CD4-positive, alpha-beta T cell (primary cell): ENCODE measurements at regions not wholly inside any gene's neighbourhood (a gene's known extent, or its start where the extent isn't known, plus 50 kb on each side); places are given as distances from the start of the nearest gene placed in this dataset.

Experiments
- ATAC-seq: fragments of 200-7000 bp; cut with Tn5 transposase; one replicate; pipeline ENCODE4 v1.10.0; 2022; ENCODE audit warnings: mild to moderate bottlenecking; ENCODE audit not compliant: poor library complexity
- CTCF ChIA-PET: fragments of 350-600 bp; sonication (Branson Sonifier 250); formaldehyde crosslinking; loops from one replicate; lab custom pipeline; 2021; ENCODE audit warnings: antibody characterized with exemption, inconsistent platforms; lab: Charles Lee
- POLR2A ChIA-PET: fragments of 350-600 bp; sonication (Branson Sonifier 250); formaldehyde crosslinking; loops from one replicate; lab custom pipeline; 2021; ENCODE audit warnings: antibody characterized with exemption, inconsistent platforms; lab: Charles Lee
- DNase-seq, 14 experiments: peaks; one replicate each; pipeline ENCODE4 v3.0.0-alpha.2; 2013 to 2020; ENCODE audit warnings: mixed read lengths in 2 of 14
- H3K27ac ChIP-seq, 2 donors: one replicate each; pipeline versions ENCODE4 v1.5.1 to v1.7.0; 2013; ENCODE audit warnings: low read length in 2 of 2, low read depth in 1 of 2, mild to moderate bottlenecking in 1 of 2
- H3K27me3 ChIP-seq, 2 experiments: 1 replicate in 1 of 2; 2 replicates in 1 of 2; pipeline versions ENCODE4 v1.6.1 to v1.7.0; 2013; ENCODE audit warnings: low read length in 2 of 2, control low read depth in 1 of 2, mild to moderate bottlenecking in 1 of 2, moderate library complexity in 1 of 2; ENCODE audit not compliant: insufficient read depth in 2 of 2, control insufficient read depth in 1 of 2
- H3K36me3 ChIP-seq: one replicate; pipeline ENCODE4 v1.6.1; 2013; ENCODE audit warnings: low read length, control low read depth; ENCODE audit not compliant: insufficient read depth
- H3K4me1 ChIP-seq: one replicate; pipeline ENCODE4 v1.6.1; 2013; ENCODE audit warnings: low read length, control low read depth; ENCODE audit not compliant: insufficient read depth
- H3K4me3 ChIP-seq: one replicate; pipeline ENCODE4 v1.5.1; 2013; ENCODE audit warnings: mild to moderate bottlenecking, low read length, moderate library complexity
- H3K9me3 ChIP-seq, 2 experiments: 1 replicate in 1 of 2; 2 replicates in 1 of 2; pipeline versions ENCODE4 v1.6.1 to v1.7.0; 2013; ENCODE audit warnings: low read length in 2 of 2, mild to moderate bottlenecking in 2 of 2, control low read depth in 1 of 2, moderate library complexity in 1 of 2; ENCODE audit not compliant: control insufficient read depth in 1 of 2, insufficient read depth in 1 of 2
- H3K27ac Mint-ChIP-seq: one replicate; pipeline ENCODE4 v1.8.0; 2020; ENCODE audit warnings: mixed read lengths
- H3K27me3 Mint-ChIP-seq: one replicate; pipeline ENCODE4 v1.8.0; 2021; ENCODE audit warnings: mixed read lengths
- H3K36me3 Mint-ChIP-seq: one replicate; pipeline ENCODE4 v1.8.0; 2021; ENCODE audit warnings: low read depth, mixed read lengths
- H3K4me1 Mint-ChIP-seq: one replicate; pipeline ENCODE4 v1.8.0; 2021; ENCODE audit warnings: low read depth, mixed read lengths
- H3K4me3 Mint-ChIP-seq: one replicate; pipeline ENCODE4 v1.8.0; 2020; ENCODE audit warnings: mild to moderate bottlenecking, mixed read lengths
- H3K9me3 Mint-ChIP-seq: one replicate; pipeline ENCODE4 v1.8.0; 2020; ENCODE audit warnings: mixed read lengths
- CTCF ChIP-seq: fragments of 200-600 bp; IDR thresholded peaks from one replicate; pipeline ENCODE4 v1.8.0; 2022; ENCODE audit warnings: antibody characterized with exemption, mild to moderate bottlenecking
- intact Hi-C, 2 experiments: fragments of 100-400 bp; cut with DNase I in 1 of 2; cut with micrococcal nuclease in 1 of 2; formaldehyde crosslinking; loops; one replicate each; pipeline versions ENCODE4 v1.15.1 to v1.9.0; 2023 to 2025; cut with DNase I, micrococcal nuclease

- intact Hi-C loops, result no loop called here
- peaks cover under 1 to 4% of the 10 kb centered on the region in 2 experiments for H3K9me3 ChIP-seq
- no peak for TF ChIP-seq CTCF
- Mint-ChIP-seq H3K4me1 (no peaks in the 10 kb centered on the region), H3K36me3 (no peaks in the 10 kb centered on the region), H3K27me3 (no peaks in the 10 kb centered on the region), H3K27ac (no peak overlapping the region), H3K9me3 (peaks cover 6% of the 10 kb centered on the region), H3K4me3 (no peak overlapping the region)
- no peaks in the 10 kb centered on the region for H3K27me3 ChIP-seq
- H3K27ac ChIP-seq, result no peak overlapping the region
- ATAC-seq, result no peak
- no peak overlapping the region for H3K4me3 ChIP-seq
- ChIA-PET POLR2A (no interaction called here), CTCF (no interaction called here)
- H3K36me3 ChIP-seq, result no peaks in the 10 kb centered on the region
- no peak for DNase-seq
- H3K4me1 ChIP-seq, result no peaks in the 10 kb centered on the region
These were observed 433.5 kb upstream of the LRATD1 start for GRCh38 chr2:14199040-14199439.

GRCh38 chr2:14219306-14219705, 413.2 kb upstream of the LRATD1 start:
- Histone ChIP-seq H3K27me3 (no peaks in the 10 kb centered on the region), H3K36me3 (no peaks in the 10 kb centered on the region), H3K9me3 (no peaks in the 10 kb centered on the region), H3K4me1 (no peaks in the 10 kb centered on the region), H3K4me3 (no peak overlapping the region), H3K27ac (no peak overlapping the region)
- peaks cover 3% of the 10 kb centered on the region for H3K9me3 Mint-ChIP-seq
- no peak for DNase-seq
- H3K27me3 Mint-ChIP-seq, result no peaks in the 10 kb centered on the region
- no peak overlapping the region for H3K4me3 Mint-ChIP-seq
- no peak for ATAC-seq
- intact Hi-C loops, result no loop called here
- H3K27ac Mint-ChIP-seq, result no peak overlapping the region
- H3K36me3 Mint-ChIP-seq, result no peaks in the 10 kb centered on the region
- no peak for TF ChIP-seq CTCF
- no peaks in the 10 kb centered on the region for H3K4me1 Mint-ChIP-seq
- CTCF ChIA-PET, result no interaction called here
- POLR2A ChIA-PET, result no interaction called here

GRCh38 chr2:14220101-14220500, 412.4 kb upstream of the LRATD1 start:
- TF ChIP-seq CTCF, result no peak
- Histone ChIP-seq H3K4me3 (no peak overlapping the region), H3K36me3 (no peaks in the 10 kb centered on the region), H3K9me3 (no peaks in the 10 kb centered on the region), H3K4me1 (no peaks in the 10 kb centered on the region), H3K27ac (no peak overlapping the region), H3K27me3 (no peaks in the 10 kb centered on the region)
- Mint-ChIP-seq H3K4me1 (no peaks in the 10 kb centered on the region), H3K27me3 (no peaks in the 10 kb centered on the region), H3K4me3 (no peak overlapping the region), H3K36me3 (no peaks in the 10 kb centered on the region), H3K27ac (no peak overlapping the region), H3K9me3 (peaks cover 3% of the 10 kb centered on the region)
- ChIA-PET CTCF (no interaction called here), POLR2A (no interaction called here)
- ATAC-seq (no peak), DNase-seq (no peak)
- intact Hi-C loops, result no loop called here
